GM21723 (cell line): ENCODE measurements at regions not wholly inside any gene's neighbourhood (a gene's known extent, or its start where the extent isn't known, plus 50 kb on each side); places are given as distances from the start of the nearest gene placed in this dataset.
A peak's percentile ranks its signal among the peaks of the same experiment; 100 is the strongest.
"Not testable (repeated sequence)": the region's sequence is repeated elsewhere in the genome, so short reads cannot be mapped to it uniquely, and the experiment has no call there.

Experiments used
- ATAC-seq: cut with Tn5 transposase; IDR thresholded peaks from one replicate; pipeline ENCODE4 v1.9.1; 2021; ENCODE audit warnings: mild to moderate bottlenecking, moderate library complexity; ENCODE audit not compliant: unreplicated experiment

GRCh38 chr7:148507787-148508186 is 82.8 kb upstream of the C7orf33 start:
- no peak for ATAC-seq

GRCh38 chr7:148514236-148514635 is 76.3 kb upstream of the C7orf33 start:
- no peak for ATAC-seq

GRCh38 chr7:148515237-148515636 is 75.3 kb upstream of the C7orf33 start:
- ATAC-seq: no peak

DNA sequence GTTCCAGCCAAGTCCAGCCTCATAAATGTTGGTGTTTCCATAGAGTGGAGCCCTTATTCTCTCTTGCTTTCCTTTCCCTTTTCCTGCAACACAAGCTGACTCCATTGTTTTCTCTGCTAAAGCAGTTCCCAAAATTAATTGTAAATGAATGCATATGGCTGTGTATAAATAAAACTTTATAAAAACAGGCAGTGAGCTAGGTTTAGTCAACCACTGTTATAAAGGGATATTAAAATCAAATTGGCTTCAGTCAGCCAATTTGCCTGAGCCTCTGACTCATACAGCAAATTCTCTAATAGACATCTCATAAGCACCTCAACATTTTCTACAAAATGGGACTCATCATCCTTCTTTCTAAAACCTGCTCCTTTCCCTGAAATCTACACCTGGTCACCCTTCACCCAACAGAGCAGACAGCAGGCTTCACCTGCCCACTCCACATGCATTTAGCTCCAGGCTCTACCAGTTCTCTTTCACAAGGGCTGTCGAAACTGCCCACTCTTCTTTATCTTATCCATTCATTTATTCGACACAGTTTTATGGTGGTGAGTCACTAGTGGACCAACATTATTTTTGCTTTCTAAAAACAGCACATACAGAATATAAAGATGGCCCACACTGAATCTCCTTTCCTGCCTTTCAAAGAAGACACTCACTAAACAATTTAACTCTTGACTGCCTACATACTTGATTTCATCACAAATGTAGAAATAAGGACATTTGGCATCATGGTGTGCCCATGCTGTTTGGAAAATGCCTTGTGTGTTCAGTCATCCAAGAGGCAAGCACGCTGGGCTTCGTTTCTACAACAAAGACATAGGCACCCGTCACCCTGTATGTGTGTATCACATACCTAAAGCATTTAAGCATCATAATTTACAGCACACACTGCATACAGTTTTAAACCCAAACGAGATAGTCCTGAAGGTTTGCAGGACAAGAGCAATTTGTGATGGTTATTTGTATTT is 74.6 kb upstream of the C7orf33 start:
- ATAC-seq: no peak

- not testable (repeated sequence) for ATAC-seq
Measured at GRCh38 chr7:148519386-148519785, 71.2 kb upstream of the C7orf33 start.

DNA sequence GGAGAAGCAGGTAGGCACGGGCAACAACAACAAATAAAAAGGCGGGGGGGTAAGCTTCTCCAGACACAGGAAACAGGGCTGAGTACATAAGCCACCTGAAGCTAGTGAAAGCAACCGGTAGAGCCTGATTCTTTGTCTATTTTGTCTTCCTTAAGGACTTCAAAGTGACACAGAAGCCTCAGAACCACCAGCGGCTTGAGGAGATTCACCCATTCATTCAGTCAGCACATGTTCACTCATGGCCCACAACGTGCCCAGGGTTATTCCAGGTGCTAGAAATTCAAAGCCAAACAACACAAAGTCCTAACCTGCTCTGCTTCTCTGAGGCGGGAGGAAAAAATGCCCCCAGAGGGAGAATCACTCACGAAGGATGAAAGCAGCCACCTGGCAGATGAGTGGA is 69.3 kb upstream of the C7orf33 start:
- ATAC-seq: no peak

DNA sequence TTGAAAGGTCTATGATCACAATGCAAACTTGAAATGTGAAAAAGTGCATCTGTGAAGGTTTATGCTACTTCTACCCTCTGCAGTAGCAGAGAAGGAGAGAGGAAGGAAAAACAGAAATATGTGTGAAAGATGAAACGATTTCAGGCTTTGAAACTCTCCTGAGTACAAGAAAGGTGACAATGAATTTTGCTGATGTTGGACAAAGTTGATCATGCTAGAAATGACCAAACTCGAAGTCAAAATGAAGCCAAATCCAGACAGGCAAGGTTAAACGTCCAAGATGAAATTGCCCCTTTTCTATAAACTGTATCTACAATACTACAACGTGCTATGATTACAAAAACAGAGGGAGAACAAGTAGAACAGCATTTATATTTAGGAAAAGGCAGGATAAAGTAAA is 67.0 kb upstream of the C7orf33 start:
- ATAC-seq: no peak

GRCh38 chr7:148524479-148525224 is 65.9 kb upstream of the C7orf33 start:
- ATAC-seq: no peak

GRCh38 chr7:148527717-148528168 is 62.8 kb upstream of the C7orf33 start:
- ATAC-seq: peak; percentile 93

DNA sequence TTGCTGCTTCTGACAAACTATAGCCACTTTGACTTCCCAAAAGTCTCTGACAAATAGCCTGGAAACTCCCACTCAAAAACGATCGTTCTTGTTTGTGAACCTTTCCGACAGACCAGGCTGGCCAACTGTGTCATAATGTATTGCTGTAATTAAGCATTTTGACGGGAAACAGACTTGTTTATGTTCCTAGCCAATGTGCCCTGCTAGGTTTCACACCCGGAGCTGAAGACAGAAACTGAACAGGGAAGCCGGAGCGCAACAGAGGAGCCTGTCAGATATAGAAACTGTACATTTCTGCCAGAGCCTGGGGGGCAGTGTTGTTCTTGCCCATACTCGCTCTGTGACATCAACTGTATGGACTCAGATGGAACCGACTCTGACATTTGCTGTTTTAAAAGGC is 55.3 kb upstream of the C7orf33 start:
- ATAC-seq: peak; percentile 72

DNA sequence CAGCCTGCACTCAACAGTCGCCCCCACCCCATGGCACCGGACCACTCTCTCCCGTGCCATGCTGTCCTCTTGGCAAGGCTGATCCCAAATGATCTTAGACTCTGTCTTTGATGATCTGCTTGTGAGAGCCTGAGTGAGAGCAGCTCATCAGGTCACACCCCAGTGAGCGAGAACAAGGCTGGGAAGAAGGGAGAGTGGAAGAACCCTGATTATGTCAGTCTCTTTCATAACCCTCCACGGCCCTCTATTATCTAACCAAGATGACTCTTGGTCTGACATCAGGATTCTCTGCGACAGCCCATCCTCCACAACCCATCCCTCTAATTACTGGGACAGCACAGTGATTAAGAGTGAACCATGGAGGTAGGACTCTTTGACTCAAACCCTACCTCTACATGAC is 53.1 kb upstream of the C7orf33 start:
- no peak for ATAC-seq

GRCh38 chr7:148540041-148540738 is 50.4 kb upstream of the C7orf33 start:
- ATAC-seq: no peak
